ENCODE measurements at regions not wholly inside any gene's neighbourhood (a gene's known extent, or its start where the extent isn't known, plus 50 kb on each side); places are given as distances from the start of the nearest gene placed in this dataset.

DNA sequence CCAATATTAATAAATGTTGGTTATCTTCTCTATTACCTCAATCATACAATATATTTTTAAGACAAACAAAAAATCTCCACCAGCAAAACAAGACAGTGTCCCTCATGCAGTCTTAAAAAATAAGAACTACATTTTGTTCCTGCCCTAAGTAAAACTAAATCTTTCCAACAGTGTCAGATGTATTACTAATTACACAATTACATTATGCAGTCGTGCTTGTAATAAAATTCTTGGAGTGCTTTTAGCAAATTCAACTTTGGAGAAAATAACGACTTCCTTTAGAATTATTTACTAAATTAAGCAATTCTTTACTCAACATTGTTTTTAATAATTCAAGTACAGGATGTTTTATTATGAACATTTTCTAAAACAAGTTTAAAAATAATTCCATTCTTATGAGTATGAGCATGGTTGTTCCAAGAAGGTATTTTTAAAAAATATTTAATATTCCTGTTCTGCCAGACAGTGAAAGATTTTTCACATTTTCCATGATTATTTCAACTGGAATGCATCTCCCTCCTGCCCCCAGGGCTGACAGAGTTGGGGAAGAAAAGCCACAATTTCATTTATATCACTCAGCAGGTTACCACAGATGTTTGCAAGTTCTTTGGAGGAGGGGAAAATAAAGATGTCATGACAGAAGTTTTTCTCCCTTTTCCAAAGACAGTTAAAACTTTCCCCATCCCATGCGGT is 137.9 kb downstream of the FAM114A2 start:
- Histone ChIP-seq H3K4me3 (replicated peaks in 1 of 2; ENCODE audit: low read depth in 1 of 2, low read length in 2 of 2) (no peak overlapping the region), H3K79me2 (ENCODE audit: insufficient read depth, low read length) (no peaks in the 10 kb centered on the region), H3K4me1 (ENCODE audit: control insufficient read depth in 1 of 2, insufficient read depth in 2 of 2, low read length in 2 of 2) (no peaks in the 10 kb centered on the region), H3K9ac (ENCODE audit: low read length) (no peak overlapping the region), H3K9me2 (ENCODE audit: insufficient read depth) (no peaks in the 10 kb centered on the region), H3K4me2 (ENCODE audit: low read length) (no peak overlapping the region), H4K20me1 (ENCODE audit: insufficient read depth) (no peaks in the 10 kb centered on the region), H3K9me3 (ENCODE audit: control insufficient read depth in 1 of 2, insufficient read depth in 1 of 2, low read depth in 1 of 2, low read length in 2 of 2) (no peaks in the 10 kb centered on the region), H3K27ac (ENCODE audit: low read depth, low read length) (no peak overlapping the region), H2AFZ (ENCODE audit: low read depth, low read length, poor library complexity, severe bottlenecking) (no peak overlapping the region), H3K27me3 (ENCODE audit: insufficient read depth, low read length) (peaks cover 20% of the 10 kb centered on the region), H3K36me3 (ENCODE audit: control insufficient read depth in 1 of 2, insufficient read depth in 2 of 2, low read length in 2 of 2) (no peaks in the 10 kb centered on the region)
- CTCF ChIA-PET, result no interaction called here
- RAD21 ChIA-PET (ENCODE audit: low non-redundant PET in 1 of 2, low total read pairs in 2 of 2, uncharacterized antibody in 2 of 2, unreplicated experiment in 2 of 2), result no interaction called here
- TF ChIP-seq SRF (IDR thresholded peaks at IDR 0.05; ENCODE audit: low read depth), result no peak
- TF ChIP-seq REST (IDR thresholded peaks at IDR 0.05; ENCODE audit: low read depth), result no peak
- TF ChIP-seq SP1 (IDR thresholded peaks at IDR 0.05; ENCODE audit: low read depth), result no peak
- TF ChIP-seq TCF7L2 (IDR thresholded peaks at IDR 0.05; ENCODE audit: borderline replicate concordance, extremely low read depth, insufficient read depth, insufficient read length), result no peak
- TF ChIP-seq JUND (IDR thresholded peaks at IDR 0.05), result no peak
- no peak for TF ChIP-seq EZH2phosphoT487 (IDR thresholded peaks at IDR 0.05; ENCODE audit: borderline replicate concordance)
- no peak for TF ChIP-seq EGR1 (IDR thresholded peaks at IDR 0.05; ENCODE audit: low read depth)
- TF ChIP-seq SIN3A (IDR thresholded peaks at IDR 0.05; ENCODE audit: low read depth), result no peak
- no peak for TF ChIP-seq YY1 (IDR thresholded peaks at IDR 0.05; ENCODE audit: extremely low read depth, insufficient replicate concordance, low read depth, low read length)
- TF ChIP-seq EZH2 (IDR thresholded peaks at IDR 0.05), result no peak
- TF ChIP-seq RAD21 (IDR thresholded peaks at IDR 0.05; ENCODE audit: low read depth), result no peak
- POLR2A ChIA-PET, result no interaction called here
- BruUV-seq (replicated peaks), result no TSS peak
- no peak for DNase-seq (ENCODE audit: low read depth, low spot score)
- intact Hi-C loops (cut with micrococcal nuclease), result no loop called here
- no peak for ATAC-seq

Measured in HCT116 (cell line).